Esophagus squamous epithelium (tissue), 4 donors: ENCODE measurements at regions not wholly inside any gene's neighbourhood (a gene's known extent, or its start where the extent isn't known, plus 50 kb on each side); places are given as distances from the start of the nearest gene placed in this dataset.

Experiments used
- POLR2A ChIP-seq, 4 donors: fragments of 450-650 bp; IDR thresholded peaks; one replicate each; pipeline ENCODE4 v1.6.1; 2017; ENCODE audit warnings: antibody characterized with exemption in 4 of 4, mild to moderate bottlenecking in 4 of 4, moderate library complexity in 3 of 4
- TF ChIP-seq, protein P1 (sequence below), 6 experiments: fragments of 450-650 bp in 4 of 6; fragments of 200-600 bp in 2 of 6; sonication (generic) in 2 of 6; IDR thresholded peaks; one replicate each; pipeline ENCODE4 v1.5.1; 2016 to 2019; ENCODE audit warnings: antibody characterized with exemption in 6 of 6, mild to moderate bottlenecking in 4 of 6, moderate library complexity in 4 of 6

GRCh38 chr10:61251089-61251488 is 202.1 kb downstream of the TMEM26 start:
- TF ChIP-seq, protein P1, sequence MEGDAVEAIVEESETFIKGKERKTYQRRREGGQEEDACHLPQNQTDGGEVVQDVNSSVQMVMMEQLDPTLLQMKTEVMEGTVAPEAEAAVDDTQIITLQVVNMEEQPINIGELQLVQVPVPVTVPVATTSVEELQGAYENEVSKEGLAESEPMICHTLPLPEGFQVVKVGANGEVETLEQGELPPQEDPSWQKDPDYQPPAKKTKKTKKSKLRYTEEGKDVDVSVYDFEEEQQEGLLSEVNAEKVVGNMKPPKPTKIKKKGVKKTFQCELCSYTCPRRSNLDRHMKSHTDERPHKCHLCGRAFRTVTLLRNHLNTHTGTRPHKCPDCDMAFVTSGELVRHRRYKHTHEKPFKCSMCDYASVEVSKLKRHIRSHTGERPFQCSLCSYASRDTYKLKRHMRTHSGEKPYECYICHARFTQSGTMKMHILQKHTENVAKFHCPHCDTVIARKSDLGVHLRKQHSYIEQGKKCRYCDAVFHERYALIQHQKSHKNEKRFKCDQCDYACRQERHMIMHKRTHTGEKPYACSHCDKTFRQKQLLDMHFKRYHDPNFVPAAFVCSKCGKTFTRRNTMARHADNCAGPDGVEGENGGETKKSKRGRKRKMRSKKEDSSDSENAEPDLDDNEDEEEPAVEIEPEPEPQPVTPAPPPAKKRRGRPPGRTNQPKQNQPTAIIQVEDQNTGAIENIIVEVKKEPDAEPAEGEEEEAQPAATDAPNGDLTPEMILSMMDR (IDR thresholded peaks at IDR 0.05): no peak
- TF ChIP-seq POLR2A (IDR thresholded peaks at IDR 0.05): no peak
